Activated CD4-positive, alpha-beta T cell treated with anti-CD3 and anti-CD28 coated beads, Interleukin-2, amount 10 ng/mL, durations not matched to agents 7 days and 5 days (primary cell): ENCODE measurements at regions not wholly inside any gene's neighbourhood (a gene's known extent, or its start where the extent isn't known, plus 50 kb on each side); places are given as distances from the start of the nearest gene placed in this dataset.

ENCODE experiments used
- CTCF ChIA-PET: fragments of 350-600 bp; sonication (Branson Sonifier 250); formaldehyde crosslinking; loops from one replicate; lab custom pipeline; 2021; ENCODE audit warnings: antibody characterized with exemption; lab: Charles Lee
- POLR2A ChIA-PET: fragments of 350-600 bp; sonication (Branson Sonifier 250); formaldehyde crosslinking; loops from one replicate; lab custom pipeline; 2021; ENCODE audit warnings: antibody characterized with exemption; lab: Charles Lee
- DNase-seq: peaks from one replicate; pipeline ENCODE4 v3.0.0-alpha.2; 2020
- H3K27ac Mint-ChIP-seq: one replicate; pipeline ENCODE4 v1.8.0; 2021; ENCODE audit warnings: mild to moderate bottlenecking, moderate library complexity, mixed read lengths
- H3K27me3 Mint-ChIP-seq: one replicate; pipeline ENCODE4 v1.8.0; 2021; ENCODE audit warnings: mixed read lengths
- H3K36me3 Mint-ChIP-seq: one replicate; pipeline ENCODE4 v1.8.0; 2021; ENCODE audit warnings: low read depth, mixed read lengths
- H3K4me1 Mint-ChIP-seq: one replicate; pipeline ENCODE4 v1.8.0; 2021; ENCODE audit warnings: mixed read lengths
- H3K4me3 Mint-ChIP-seq: one replicate; pipeline ENCODE4 v1.8.0; 2021; ENCODE audit warnings: mild to moderate bottlenecking, moderate library complexity, mixed read lengths
- H3K9me3 Mint-ChIP-seq: one replicate; pipeline ENCODE4 v1.8.0; 2021; ENCODE audit warnings: mixed read lengths

DNA sequence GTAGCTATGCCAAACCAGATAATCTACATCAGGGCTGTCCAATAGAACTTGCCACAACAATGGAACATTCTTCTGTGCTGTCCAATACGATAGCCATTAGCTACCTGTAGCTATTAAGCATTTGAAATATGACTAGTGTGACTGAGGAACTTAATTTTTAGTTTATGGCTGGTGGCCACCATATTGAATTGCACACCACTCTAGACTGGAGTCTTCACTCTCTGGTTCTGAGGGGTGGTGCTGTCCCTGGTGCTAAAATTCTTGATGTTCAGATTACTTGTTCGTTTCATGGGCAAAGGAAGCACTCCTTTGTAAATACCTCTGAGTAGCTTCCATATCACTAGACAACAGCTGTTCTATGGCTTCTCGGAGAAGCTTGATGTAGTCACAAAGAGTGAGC lies 296.6 kb downstream of the NPIPA8 start:
- no peak for DNase-seq
- H3K27ac Mint-ChIP-seq: no peak overlapping the region
- no peak overlapping the region for H3K4me3 Mint-ChIP-seq
- ChIA-PET POLR2A (no interaction called here), CTCF (interaction anchor here (0.8 kb wide), 1 partner anchor 9 kb away, joined by 3 read pairs; no protein-coding TSS in a partner anchor)
- H3K9me3 Mint-ChIP-seq: no peaks in the 10 kb centered on the region
- no peaks in the 10 kb centered on the region for H3K27me3 Mint-ChIP-seq
- H3K36me3 Mint-ChIP-seq: no peaks in the 10 kb centered on the region
- no peaks in the 10 kb centered on the region for H3K4me1 Mint-ChIP-seq

DNA sequence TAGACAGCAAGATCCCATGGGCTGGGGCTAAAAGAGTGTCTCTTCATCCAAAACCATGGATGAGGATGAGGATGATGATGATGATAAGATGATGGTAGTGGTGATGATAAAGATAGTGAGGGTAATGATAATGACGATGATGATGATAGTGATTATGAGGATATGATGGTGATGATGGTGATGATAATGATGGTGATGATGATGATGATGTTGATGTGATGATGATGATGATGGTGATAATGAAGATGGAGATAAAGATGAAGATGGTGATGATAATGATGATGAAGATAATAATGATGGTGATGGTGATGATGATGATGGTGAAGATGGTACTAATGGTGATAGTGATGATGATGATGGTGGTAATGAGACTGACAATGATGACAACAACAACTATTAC lies 299.5 kb downstream of the NPIPA8 start:
- no peaks in the 10 kb centered on the region for H3K4me1 Mint-ChIP-seq
- H3K27me3 Mint-ChIP-seq: no peaks in the 10 kb centered on the region
- ChIA-PET CTCF (no interaction called here), POLR2A (no interaction called here)
- DNase-seq: no peak
- no peak overlapping the region for H3K27ac Mint-ChIP-seq
- no peak overlapping the region for H3K4me3 Mint-ChIP-seq
- no peaks in the 10 kb centered on the region for H3K9me3 Mint-ChIP-seq
- H3K36me3 Mint-ChIP-seq: no peaks in the 10 kb centered on the region

GRCh38 chr16:18024611-18025010 lies 311.9 kb downstream of the NPIPA8 start:
- Mint-ChIP-seq H3K4me3 (no peak overlapping the region), H3K36me3 (no peaks in the 10 kb centered on the region), H3K27me3 (no peaks in the 10 kb centered on the region), H3K27ac (no peak overlapping the region), H3K4me1 (no peaks in the 10 kb centered on the region), H3K9me3 (no peaks in the 10 kb centered on the region)
- CTCF ChIA-PET: no interaction called here
- POLR2A ChIA-PET: no interaction called here
- DNase-seq: no peak

GRCh38 chr16:18018376-18018775 lies 318.2 kb downstream of the NPIPA8 start:
- ChIA-PET POLR2A (no interaction called here), CTCF (no interaction called here)
- no peak for DNase-seq
- Mint-ChIP-seq H3K4me3 (no peak overlapping the region), H3K36me3 (no peaks in the 10 kb centered on the region), H3K27ac (no peak overlapping the region), H3K4me1 (no peaks in the 10 kb centered on the region), H3K27me3 (no peaks in the 10 kb centered on the region), H3K9me3 (no peaks in the 10 kb centered on the region)

- Mint-ChIP-seq H3K4me1 (no peaks in the 10 kb centered on the region), H3K9me3 (no peaks in the 10 kb centered on the region), H3K36me3 (no peaks in the 10 kb centered on the region), H3K27me3 (no peaks in the 10 kb centered on the region), H3K4me3 (no peak overlapping the region), H3K27ac (no peak overlapping the region)
- ChIA-PET CTCF (no interaction called here), POLR2A (no interaction called here)
- no peak for DNase-seq
These were observed 322.7 kb downstream of the NPIPA8 start for GRCh38 chr16:18013863-18014262.

DNA sequence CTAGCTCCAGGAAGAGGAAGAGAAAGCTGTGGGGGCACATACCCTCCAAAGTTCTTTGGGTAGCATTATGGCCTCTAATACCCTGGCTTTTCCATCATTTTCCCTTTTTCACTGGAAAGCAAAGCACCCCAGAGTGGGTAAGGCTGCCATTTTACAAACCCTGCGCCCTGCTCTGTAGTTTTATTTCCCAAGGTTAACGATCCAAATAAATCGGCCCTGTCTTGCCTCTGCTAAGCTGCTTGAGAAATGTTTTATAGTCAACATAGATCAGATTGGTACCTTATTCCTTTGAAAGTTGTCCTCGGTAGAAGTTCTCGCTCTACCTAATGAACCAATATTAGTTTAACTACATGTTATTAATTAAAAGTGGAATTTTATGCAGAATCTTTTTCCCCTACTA lies 328.2 kb downstream of the NPIPA8 start:
- POLR2A ChIA-PET: no interaction called here
- H3K27me3 Mint-ChIP-seq: no peaks in the 10 kb centered on the region
- no peaks in the 10 kb centered on the region for H3K4me1 Mint-ChIP-seq

DNA sequence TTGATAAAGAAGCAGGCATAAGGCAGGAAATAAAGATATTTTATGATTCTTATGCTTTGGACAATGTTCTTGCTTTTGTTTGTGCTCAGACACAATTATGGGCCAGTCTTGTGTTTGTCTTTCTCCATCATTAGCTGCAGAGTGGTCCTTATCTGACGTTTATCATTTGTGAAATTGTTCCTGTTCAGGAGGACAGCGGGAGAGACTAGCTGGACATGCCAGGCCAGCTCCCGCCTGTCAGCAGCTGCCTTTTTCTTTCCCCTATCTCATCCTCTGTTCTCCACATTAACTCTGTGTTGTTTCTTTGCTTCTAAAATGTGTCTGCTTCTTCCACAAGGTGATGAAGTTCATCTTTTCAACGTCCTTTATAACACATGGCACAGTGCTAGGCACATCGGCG lies 333.5 kb downstream of the NPIPA8 start:
- DNase-seq: no peak
- ChIA-PET CTCF (no interaction called here), POLR2A (no interaction called here)
- H3K36me3 Mint-ChIP-seq: no peaks in the 10 kb centered on the region
- no peaks in the 10 kb centered on the region for H3K27me3 Mint-ChIP-seq
- H3K4me3 Mint-ChIP-seq: no peak overlapping the region
- no peaks in the 10 kb centered on the region for H3K9me3 Mint-ChIP-seq
- no peaks in the 10 kb centered on the region for H3K4me1 Mint-ChIP-seq
- H3K27ac Mint-ChIP-seq: no peak overlapping the region

More for the DNA sequence above, 328.2 kb downstream of the NPIPA8 start:
- Mint-ChIP-seq H3K9me3 (no peaks in the 10 kb centered on the region), H3K36me3 (no peaks in the 10 kb centered on the region), H3K27ac (no peak overlapping the region), H3K4me3 (no peak overlapping the region)
- DNase-seq: no peak
- CTCF ChIA-PET: no interaction called here

DNA sequence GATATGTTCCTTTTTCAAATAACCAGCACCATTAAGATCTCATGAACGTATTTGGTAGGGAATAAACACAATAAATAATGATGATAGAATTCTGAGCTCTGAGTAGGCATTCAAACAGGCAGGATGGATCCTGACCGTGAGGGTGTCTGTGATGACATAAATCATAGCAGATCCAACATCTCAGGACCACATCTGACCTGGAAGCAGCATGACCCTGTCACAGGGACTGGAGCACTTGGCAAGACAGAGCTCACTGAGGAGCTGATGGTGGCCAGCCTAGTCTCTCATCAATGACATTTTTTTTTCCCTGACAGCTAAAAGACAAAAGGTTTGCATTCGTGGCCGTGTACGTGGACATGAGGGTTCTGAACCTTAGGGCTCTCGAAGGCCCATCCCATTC lies 337.5 kb downstream of the NPIPA8 start:
- POLR2A ChIA-PET: no interaction called here
- Mint-ChIP-seq H3K9me3 (no peaks in the 10 kb centered on the region), H3K27ac (no peak overlapping the region), H3K4me3 (no peak overlapping the region), H3K27me3 (no peaks in the 10 kb centered on the region), H3K4me1 (no peaks in the 10 kb centered on the region), H3K36me3 (no peaks in the 10 kb centered on the region)
- CTCF ChIA-PET: no interaction called here
- DNase-seq: no peak

GRCh38 chr16:17998550-17998949 lies 338.0 kb downstream of the NPIPA8 start:
- Mint-ChIP-seq H3K27me3 (no peaks in the 10 kb centered on the region), H3K27ac (no peak overlapping the region), H3K9me3 (no peaks in the 10 kb centered on the region), H3K4me1 (no peaks in the 10 kb centered on the region), H3K4me3 (no peak overlapping the region), H3K36me3 (no peaks in the 10 kb centered on the region)
- ChIA-PET CTCF (no interaction called here), POLR2A (no interaction called here)
- no peak for DNase-seq

GRCh38 chr16:17994027-17994426 lies 342.5 kb downstream of the NPIPA8 start:
- ChIA-PET CTCF (no interaction called here), POLR2A (no interaction called here)
- H3K9me3 Mint-ChIP-seq: no peaks in the 10 kb centered on the region

GRCh38 chr16:17992416-17992815 lies 344.1 kb downstream of the NPIPA8 start:
- CTCF ChIA-PET: no interaction called here
- POLR2A ChIA-PET: no interaction called here
- Mint-ChIP-seq H3K27ac (no peak overlapping the region), H3K9me3 (no peaks in the 10 kb centered on the region), H3K27me3 (no peaks in the 10 kb centered on the region), H3K36me3 (no peaks in the 10 kb centered on the region), H3K4me3 (no peak overlapping the region), H3K4me1 (no peaks in the 10 kb centered on the region)
- no peak for DNase-seq

More at GRCh38 chr16:17994027-17994426, 342.5 kb downstream of the NPIPA8 start:
- Mint-ChIP-seq H3K36me3 (no peaks in the 10 kb centered on the region), H3K27ac (no peak overlapping the region), H3K4me3 (no peak overlapping the region), H3K4me1 (no peaks in the 10 kb centered on the region), H3K27me3 (no peaks in the 10 kb centered on the region)
- DNase-seq: no peak

DNA sequence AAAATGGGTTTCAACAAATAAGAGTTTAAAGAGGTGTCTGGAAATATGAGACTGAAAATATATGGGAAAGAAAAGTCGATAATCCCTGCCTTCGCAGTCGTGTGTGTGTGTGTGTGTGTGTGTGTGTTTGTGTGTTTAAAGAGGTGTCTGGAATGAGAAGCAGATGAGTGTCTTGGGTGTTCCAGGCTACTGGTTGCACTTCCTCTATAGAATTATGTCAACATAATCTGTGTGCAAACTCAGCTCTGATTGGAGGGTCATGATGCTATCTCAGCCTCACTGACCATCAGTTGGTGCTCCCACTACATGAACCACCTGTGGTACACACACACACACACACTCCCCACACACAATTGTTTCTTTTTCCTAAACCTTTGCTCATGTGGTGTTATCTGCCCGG lies 347.3 kb downstream of the NPIPA8 start:
- H3K9me3 Mint-ChIP-seq: no peaks in the 10 kb centered on the region
- H3K4me3 Mint-ChIP-seq: no peak overlapping the region
- ChIA-PET POLR2A (no interaction called here), CTCF (no interaction called here)
- H3K27me3 Mint-ChIP-seq: no peaks in the 10 kb centered on the region
- no peak overlapping the region for H3K27ac Mint-ChIP-seq
- no peak for DNase-seq
- H3K4me1 Mint-ChIP-seq: no peaks in the 10 kb centered on the region
- no peaks in the 10 kb centered on the region for H3K36me3 Mint-ChIP-seq

- Mint-ChIP-seq H3K4me3 (no peak overlapping the region), H3K4me1 (no peaks in the 10 kb centered on the region), H3K27me3 (no peaks in the 10 kb centered on the region), H3K27ac (no peak overlapping the region), H3K9me3 (no peaks in the 10 kb centered on the region), H3K36me3 (no peaks in the 10 kb centered on the region)
- no peak for DNase-seq
- CTCF ChIA-PET: no interaction called here
- POLR2A ChIA-PET: no interaction called here
These were observed 347.7 kb downstream of the NPIPA8 start for GRCh38 chr16:17988839-17989238.

GRCh38 chr16:17986991-17987390 lies 349.5 kb downstream of the NPIPA8 start:
- ChIA-PET CTCF (no interaction called here), POLR2A (no interaction called here)
- Mint-ChIP-seq H3K4me3 (no peak overlapping the region), H3K27ac (no peak overlapping the region), H3K36me3 (no peaks in the 10 kb centered on the region), H3K4me1 (no peaks in the 10 kb centered on the region), H3K27me3 (no peaks in the 10 kb centered on the region), H3K9me3 (no peaks in the 10 kb centered on the region)
- DNase-seq: no peak
